ENCODE measurements at regions not wholly inside any gene's neighbourhood (a gene's known extent, or its start where the extent isn't known, plus 50 kb on each side); places are given as distances from the start of the nearest gene placed in this dataset. TPM values are rescaled to one million over a fixed set of nuclear protein-coding genes. Genes with fewer than 3 reads are reported as not detected.

GRCh38 chr4:112994732-112995464 lies 54.6 kb upstream of the ANK2 start:
- no peaks in the 10 kb centered on the region for H3K79me2 ChIP-seq (ENCODE audit: insufficient read depth, low read length)
- Mint-ChIP-seq H3K4me1 (no peaks in the 10 kb centered on the region), H3K36me3 (no peaks in the 10 kb centered on the region), H3K27me3 (ENCODE audit: low read depth in 3 of 3) (peaks cover 0 to 1% (median 0%) of the 10 kb centered on the region in 3 donors), H3K27ac (peak overlapping the region in 1 of 7 donors; percentile 36), H3K9me3 (peaks cover 0 to 2% (median 0%) of the 10 kb centered on the region in 7 donors), H3K4me3 (no peak overlapping the region)
- no peaks in the 10 kb centered on the region for H3K9me3 ChIP-seq (replicated peaks in 1 of 2; ENCODE audit: control insufficient read depth in 1 of 2, insufficient read depth in 1 of 2, low read length in 2 of 2)
- no peak overlapping the region for H2AFZ ChIP-seq (ENCODE audit: insufficient read depth, low read depth, low read length, poor library complexity, severe bottlenecking)
- no peak overlapping the region for H3K27ac ChIP-seq (ENCODE audit: low read depth in 1 of 2, low read length in 2 of 2)
- no CpG with 5 or more reads among the region's 3 CpGs for WGBS (ENCODE audit: insufficient coverage)
- H3K36me3 ChIP-seq (replicated peaks in 1 of 2; ENCODE audit: control insufficient read depth in 1 of 2, insufficient read depth in 2 of 2, low read length in 2 of 2) = no peaks in the 10 kb centered on the region
- no peak overlapping the region for H3K4me3 ChIP-seq (replicated peaks in 1 of 3; ENCODE audit: low read depth in 2 of 3, low read length in 3 of 3)
- no peaks in the 10 kb centered on the region for H4K20me1 ChIP-seq (ENCODE audit: insufficient read depth, low read length)
- intact Hi-C loops (cut with micrococcal nuclease) = no loop called here
- no peak for TF ChIP-seq CTCF (IDR thresholded peaks at IDR 0.05)
- H3K4me1 ChIP-seq (ENCODE audit: control insufficient read depth in 1 of 2, insufficient read depth in 2 of 2, low read length in 2 of 2) = no peaks in the 10 kb centered on the region
- DNase-seq = no peak
- H3K4me2 ChIP-seq (replicated peaks; ENCODE audit: extremely low read depth, low read length, poor library complexity, severe bottlenecking) = no peak overlapping the region
- H3K27me3 ChIP-seq (ENCODE audit: control insufficient read depth in 2 of 2, insufficient read depth in 2 of 2, low read length in 2 of 2) = no peaks in the 10 kb centered on the region
- no peak overlapping the region for H3K9ac ChIP-seq (ENCODE audit: insufficient read depth, low read length, poor library complexity, severe bottlenecking)

Small RNA genes lying in the stretch of these regions (small RNA-seq; reads per million reads assigned to genes)
- not detected for gene AC017007.1 (ENCODE audit: insufficient read length, low read depth)
- gene RF00019 (ENCODE audit: insufficient read length, low read depth) = not detected

All from CD14-positive monocyte (primary cell).